Loucy (cell line): ENCODE measurements at regions not wholly inside any gene's neighbourhood (a gene's known extent, or its start where the extent isn't known, plus 50 kb on each side); places are given as distances from the start of the nearest gene placed in this dataset.

Experiments used
- H2AFZ ChIP-seq: fragments of 200-600 bp; sonication (generic); 2 replicates; pipeline ENCODE4 v1.6.0; 2016; ENCODE audit warnings: antibody characterized with exemption, mild to moderate bottlenecking, low read length, moderate library complexity
- H3F3A ChIP-seq: fragments of 200-600 bp; 2 replicates; pipeline ENCODE4 v1.6.0; 2016; ENCODE audit warnings: antibody characterized with exemption, low read depth, mild to moderate bottlenecking
- H3K27me3 ChIP-seq: fragments of 200-600 bp; sonication (generic); 2 replicates; pipeline ENCODE4 v1.6.1; 2014; ENCODE audit warnings: low read length, mild to moderate bottlenecking; ENCODE audit not compliant: insufficient read depth, poor library complexity, severe bottlenecking
- H3K36me3 ChIP-seq: fragments of 200-600 bp; sonication (generic); 2 replicates; pipeline ENCODE4 v1.6.1; 2016; ENCODE audit warnings: low read length; ENCODE audit not compliant: insufficient read depth
- H3K4me1 ChIP-seq: fragments of 200-600 bp; sonication (generic); 2 replicates; pipeline ENCODE4 v1.5.1; 2014; ENCODE audit warnings: low read length, mild to moderate bottlenecking; ENCODE audit not compliant: insufficient read depth, poor library complexity, severe bottlenecking
- H3K4me2 ChIP-seq: fragments of 200-600 bp; sonication (generic); 2 replicates; pipeline ENCODE4 v1.6.0; 2014; ENCODE audit warnings: antibody characterized with exemption, low read length, low read depth, mild to moderate bottlenecking; ENCODE audit not compliant: poor library complexity, severe bottlenecking
- H3K4me3 ChIP-seq: fragments of 200-600 bp; sonication (generic); 2 replicates; pipeline ENCODE4 v1.5.1; 2014; ENCODE audit warnings: low read length, mild to moderate bottlenecking, mixed read lengths; ENCODE audit not compliant: poor library complexity, severe bottlenecking
- H3K79me2 ChIP-seq: fragments of 200-600 bp; sonication (generic); 2 replicates; pipeline ENCODE4 v1.6.1; 2014; ENCODE audit warnings: low read length; ENCODE audit not compliant: insufficient read depth
- H3K9ac ChIP-seq: fragments of 200-600 bp; sonication (generic); 2 replicates; pipeline ENCODE4 v1.6.0; 2014; ENCODE audit warnings: mild to moderate bottlenecking, low read depth, low read length, moderate library complexity; ENCODE audit not compliant: poor library complexity, severe bottlenecking
- H3K9me2 ChIP-seq: fragments of 200-600 bp; sonication (generic); replicated peaks from 2 replicates; pipeline ENCODE4 v1.6.1; 2016; ENCODE audit warnings: low read depth, low read length, mixed read lengths
- H3K9me3 ChIP-seq: fragments of 200-600 bp; sonication (generic); 2 replicates; pipeline ENCODE4 v1.6.1; 2014; ENCODE audit warnings: mild to moderate bottlenecking, antibody characterized with exemption, low read length, low read depth; ENCODE audit not compliant: insufficient read depth
- H4K20me1 ChIP-seq: fragments of 200-600 bp; sonication (generic); 2 replicates; pipeline ENCODE4 v1.6.0; 2014; ENCODE audit warnings: antibody characterized with exemption, low read length, mild to moderate bottlenecking; ENCODE audit not compliant: insufficient read depth, poor library complexity, severe bottlenecking
- EZH2phosphoT487 ChIP-seq: fragments of 200-600 bp; IDR thresholded peaks from 2 replicates; pipeline ENCODE4 v1.6.1; 2018; ENCODE audit warnings: antibody characterized with exemption, mild to moderate bottlenecking, moderate library complexity, borderline replicate concordance
- TF ChIP-seq, protein P1 (sequence below): fragments of 200-600 bp; sonication (generic); conservative IDR thresholded peaks from 2 replicates; pipeline ENCODE4 v1.5.1; 2014; ENCODE audit warnings: mild to moderate bottlenecking, antibody characterized with exemption, low read length

DNA sequence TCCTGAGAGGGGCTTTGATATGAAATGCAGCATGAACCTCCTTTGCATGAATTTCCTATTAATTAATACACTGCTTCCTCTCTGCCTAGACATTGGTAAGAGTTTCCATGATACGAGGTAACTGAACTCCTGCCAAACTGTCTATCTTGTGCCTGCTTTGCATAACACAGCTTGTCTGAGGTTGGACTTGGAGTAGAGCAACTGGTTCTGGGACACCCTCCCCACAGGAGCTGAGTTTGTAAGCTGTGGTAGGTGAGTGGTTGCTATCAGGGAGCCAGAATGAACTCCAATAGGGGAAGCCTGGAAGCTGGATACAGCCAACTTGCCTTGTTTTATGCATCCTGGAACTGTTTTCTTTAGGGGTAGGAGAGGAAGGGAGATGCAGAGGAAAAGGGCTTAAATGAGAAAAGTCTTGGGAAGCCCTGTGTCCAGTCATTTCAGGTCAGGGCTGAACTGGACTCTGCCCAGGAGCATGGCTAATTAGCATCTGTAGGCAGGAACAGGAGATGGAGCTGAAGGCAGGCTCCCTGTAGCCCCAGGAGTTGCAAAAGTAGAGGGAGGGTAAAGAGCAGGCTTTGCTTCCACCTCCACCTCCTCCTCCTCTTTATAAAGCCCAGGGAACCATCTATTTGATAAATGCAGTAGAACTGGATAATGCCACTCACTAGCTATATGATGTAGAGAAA, 73.2 kb upstream of the GPR158 start:
- Histone ChIP-seq H3K79me2 (no peaks in the 10 kb centered on the region), H3K4me1 (no peaks in the 10 kb centered on the region), H3K9me3 (no peaks in the 10 kb centered on the region), H3K36me3 (no peaks in the 10 kb centered on the region), H3K9ac (no peak overlapping the region), H3K4me3 (no peak overlapping the region), H2AFZ (no peak overlapping the region), H3K9me2 (no peaks in the 10 kb centered on the region), H3F3A (no peaks in the 10 kb centered on the region), H3K4me2 (no peak overlapping the region), H3K27me3 (no peaks in the 10 kb centered on the region), H4K20me1 (no peaks in the 10 kb centered on the region)
- no peak for TF ChIP-seq EZH2phosphoT487
- TF ChIP-seq, protein P1, sequence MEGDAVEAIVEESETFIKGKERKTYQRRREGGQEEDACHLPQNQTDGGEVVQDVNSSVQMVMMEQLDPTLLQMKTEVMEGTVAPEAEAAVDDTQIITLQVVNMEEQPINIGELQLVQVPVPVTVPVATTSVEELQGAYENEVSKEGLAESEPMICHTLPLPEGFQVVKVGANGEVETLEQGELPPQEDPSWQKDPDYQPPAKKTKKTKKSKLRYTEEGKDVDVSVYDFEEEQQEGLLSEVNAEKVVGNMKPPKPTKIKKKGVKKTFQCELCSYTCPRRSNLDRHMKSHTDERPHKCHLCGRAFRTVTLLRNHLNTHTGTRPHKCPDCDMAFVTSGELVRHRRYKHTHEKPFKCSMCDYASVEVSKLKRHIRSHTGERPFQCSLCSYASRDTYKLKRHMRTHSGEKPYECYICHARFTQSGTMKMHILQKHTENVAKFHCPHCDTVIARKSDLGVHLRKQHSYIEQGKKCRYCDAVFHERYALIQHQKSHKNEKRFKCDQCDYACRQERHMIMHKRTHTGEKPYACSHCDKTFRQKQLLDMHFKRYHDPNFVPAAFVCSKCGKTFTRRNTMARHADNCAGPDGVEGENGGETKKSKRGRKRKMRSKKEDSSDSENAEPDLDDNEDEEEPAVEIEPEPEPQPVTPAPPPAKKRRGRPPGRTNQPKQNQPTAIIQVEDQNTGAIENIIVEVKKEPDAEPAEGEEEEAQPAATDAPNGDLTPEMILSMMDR, result no peak

DNA sequence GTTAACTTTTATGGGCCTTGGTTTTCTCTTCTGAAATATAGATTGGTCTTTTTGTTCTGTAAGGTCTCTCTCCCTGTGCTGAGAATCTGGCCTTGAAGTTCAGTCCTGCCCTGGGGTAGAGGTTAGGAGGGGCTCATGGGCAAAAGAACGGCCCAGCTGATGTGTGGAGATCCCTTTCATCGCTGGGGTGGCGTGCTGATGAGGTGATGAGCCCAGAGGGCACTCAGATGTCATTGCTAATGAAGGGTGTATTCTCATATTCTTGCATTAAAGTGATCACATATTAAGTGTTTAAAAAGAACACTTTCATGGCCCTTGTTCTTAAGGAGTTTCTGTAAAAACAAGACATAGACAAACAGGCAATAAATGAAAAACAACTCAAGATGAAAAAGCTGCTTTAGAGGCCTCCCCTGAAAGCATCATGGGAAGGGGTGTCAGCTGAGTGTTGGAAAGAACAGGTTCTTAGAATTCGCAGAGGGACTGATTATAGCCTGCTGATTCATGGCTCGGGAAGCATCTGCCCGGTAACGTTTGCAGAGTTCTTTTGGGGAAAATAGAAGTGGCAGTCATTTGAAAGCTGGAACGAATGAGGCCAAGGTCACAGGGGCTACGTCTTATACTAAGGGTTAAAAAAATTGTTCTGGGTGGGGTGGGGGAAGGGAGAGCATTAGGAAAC, 72.5 kb upstream of the GPR158 start:
- Histone ChIP-seq H3F3A (no peaks in the 10 kb centered on the region), H3K4me2 (no peak overlapping the region), H3K36me3 (no peaks in the 10 kb centered on the region), H4K20me1 (no peaks in the 10 kb centered on the region), H3K27me3 (no peaks in the 10 kb centered on the region), H3K79me2 (no peaks in the 10 kb centered on the region), H2AFZ (no peak overlapping the region), H3K9ac (no peak overlapping the region), H3K9me3 (no peaks in the 10 kb centered on the region), H3K4me1 (no peaks in the 10 kb centered on the region), H3K9me2 (no peaks in the 10 kb centered on the region), H3K4me3 (no peak overlapping the region)
- TF ChIP-seq, protein P1, result no peak

DNA sequence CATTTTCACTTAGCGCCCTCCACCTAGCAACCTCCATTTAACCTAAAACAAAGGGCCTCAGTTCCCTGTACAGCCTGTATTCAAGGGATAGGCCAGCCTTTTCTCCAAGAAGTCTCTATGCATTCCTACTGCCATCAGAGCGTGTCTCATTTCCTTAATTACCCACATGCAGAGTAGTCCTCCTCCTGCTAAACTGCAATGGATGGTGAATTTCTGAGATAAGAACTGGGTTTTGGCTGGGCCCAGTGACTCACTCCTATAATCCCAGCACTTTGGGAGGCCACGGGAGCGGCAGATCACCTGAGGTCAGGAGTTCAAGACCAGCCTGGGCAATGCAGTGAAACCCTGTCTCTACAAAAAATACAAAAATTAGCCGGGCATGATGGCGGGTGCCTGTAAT, 71.1 kb upstream of the GPR158 start:
- H3K4me1 ChIP-seq, result no peaks in the 10 kb centered on the region
- H3K27me3 ChIP-seq, result no peaks in the 10 kb centered on the region
- H4K20me1 ChIP-seq, result no peaks in the 10 kb centered on the region
- H2AFZ ChIP-seq, result no peak overlapping the region
- no peak for TF ChIP-seq EZH2phosphoT487
- TF ChIP-seq, protein P1, result no peak
- no peaks in the 10 kb centered on the region for H3K9me2 ChIP-seq
- H3K4me3 ChIP-seq, result no peak overlapping the region
- no peak overlapping the region for H3K9ac ChIP-seq
- no peaks in the 10 kb centered on the region for H3K36me3 ChIP-seq
- H3K79me2 ChIP-seq, result no peaks in the 10 kb centered on the region
- no peak overlapping the region for H3K4me2 ChIP-seq
- H3F3A ChIP-seq, result no peaks in the 10 kb centered on the region
- no peaks in the 10 kb centered on the region for H3K9me3 ChIP-seq
